Astrocyte of the cerebellum (primary cell): ENCODE measurements at regions not wholly inside any gene's neighbourhood (a gene's known extent, or its start where the extent isn't known, plus 50 kb on each side); places are given as distances from the start of the nearest gene placed in this dataset.

Experiments
- DNase-seq: peaks from one replicate; pipeline ENCODE4 v3.0.0-alpha.2; 2011; ENCODE audit warnings: low read depth
- H3K4me3 ChIP-seq: 2 replicates; pipeline ENCODE4 v1.5.1; 2011; ENCODE audit warnings: mild to moderate bottlenecking, low read depth, low read length, moderate library complexity
- in situ Hi-C: cut with HindIII; loops from 2 replicates; pipeline ENCODE4 v1.10.0; 2017; ENCODE audit warnings: low sequenced_read_pairs
- TF ChIP-seq, protein P1 (sequence below): IDR thresholded peaks from 2 replicates; pipeline ENCODE4 v1.5.1; 2012; ENCODE audit warnings: low read length, low read depth, moderate library complexity, mild to moderate bottlenecking; ENCODE audit errors: missing control alignments

DNA sequence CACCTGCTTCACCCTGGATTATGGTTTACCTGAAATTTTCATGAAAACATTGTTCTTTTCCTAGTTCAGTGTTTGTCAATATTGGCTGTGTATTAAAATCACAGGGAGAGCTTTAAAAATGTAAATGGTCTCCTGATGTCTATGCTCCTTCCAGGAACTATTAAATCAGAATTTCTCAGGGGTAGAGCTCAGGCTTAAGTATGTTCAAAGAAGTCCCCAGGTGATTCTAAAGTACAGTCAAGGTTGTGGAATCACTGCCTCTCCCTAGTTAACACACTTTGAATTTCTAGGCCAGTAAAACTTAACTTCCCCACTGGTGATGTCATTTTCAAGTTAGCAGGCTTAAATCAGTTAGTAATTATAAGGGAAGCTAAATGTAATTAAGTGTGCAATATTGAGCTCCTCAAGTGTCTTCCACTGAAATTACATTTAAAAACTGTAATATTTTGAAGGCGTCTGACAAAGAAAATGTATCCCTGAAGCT lies 150.3 kb upstream of the SLC28A3 start:
- in situ Hi-C loops: no loop called here
- DNase-seq: no peak
- TF ChIP-seq, protein P1, sequence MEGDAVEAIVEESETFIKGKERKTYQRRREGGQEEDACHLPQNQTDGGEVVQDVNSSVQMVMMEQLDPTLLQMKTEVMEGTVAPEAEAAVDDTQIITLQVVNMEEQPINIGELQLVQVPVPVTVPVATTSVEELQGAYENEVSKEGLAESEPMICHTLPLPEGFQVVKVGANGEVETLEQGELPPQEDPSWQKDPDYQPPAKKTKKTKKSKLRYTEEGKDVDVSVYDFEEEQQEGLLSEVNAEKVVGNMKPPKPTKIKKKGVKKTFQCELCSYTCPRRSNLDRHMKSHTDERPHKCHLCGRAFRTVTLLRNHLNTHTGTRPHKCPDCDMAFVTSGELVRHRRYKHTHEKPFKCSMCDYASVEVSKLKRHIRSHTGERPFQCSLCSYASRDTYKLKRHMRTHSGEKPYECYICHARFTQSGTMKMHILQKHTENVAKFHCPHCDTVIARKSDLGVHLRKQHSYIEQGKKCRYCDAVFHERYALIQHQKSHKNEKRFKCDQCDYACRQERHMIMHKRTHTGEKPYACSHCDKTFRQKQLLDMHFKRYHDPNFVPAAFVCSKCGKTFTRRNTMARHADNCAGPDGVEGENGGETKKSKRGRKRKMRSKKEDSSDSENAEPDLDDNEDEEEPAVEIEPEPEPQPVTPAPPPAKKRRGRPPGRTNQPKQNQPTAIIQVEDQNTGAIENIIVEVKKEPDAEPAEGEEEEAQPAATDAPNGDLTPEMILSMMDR: no peak
- H3K4me3 ChIP-seq: no peak overlapping the region

DNA sequence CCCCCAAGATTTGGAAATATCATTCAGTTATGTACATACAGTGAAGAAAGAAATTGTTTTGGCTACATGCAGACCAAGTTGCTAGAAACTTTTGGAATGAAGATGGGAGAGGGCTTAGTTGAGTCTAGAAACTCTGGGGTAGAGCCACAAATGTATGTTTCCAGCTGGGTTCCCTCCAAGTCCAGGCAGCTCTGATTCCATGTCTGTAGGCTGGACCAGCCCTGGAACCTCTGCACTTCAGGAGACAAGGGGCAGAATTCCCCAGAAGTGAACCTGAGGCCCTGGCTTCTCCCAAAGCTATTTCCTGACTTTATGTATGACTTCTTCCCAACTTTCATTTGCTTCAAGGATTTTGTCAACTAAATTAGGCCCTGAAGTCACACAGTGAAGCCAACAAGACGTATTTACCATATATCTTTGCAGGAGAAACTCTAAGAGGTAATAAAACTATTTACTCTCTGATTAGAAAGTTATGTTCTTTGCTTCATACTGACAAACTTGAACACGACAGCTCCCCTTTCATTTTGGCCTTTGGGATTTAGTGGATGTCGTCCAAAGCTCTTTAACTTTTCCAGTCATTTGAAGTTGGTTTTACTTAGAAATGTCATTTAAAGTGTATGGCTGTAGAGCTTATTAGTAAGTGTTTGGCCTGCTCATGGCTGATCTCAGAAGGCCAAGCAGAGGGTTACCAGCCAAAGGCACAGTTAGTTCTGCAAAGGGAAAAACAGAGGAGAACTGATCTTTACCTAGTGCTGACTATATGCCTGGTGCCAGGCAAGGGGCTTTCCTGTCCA lies 152.0 kb upstream of the SLC28A3 start:
- TF ChIP-seq, protein P1: no peak
- no peak overlapping the region for H3K4me3 ChIP-seq
- DNase-seq: no peak
- in situ Hi-C loops: no loop called here

DNA sequence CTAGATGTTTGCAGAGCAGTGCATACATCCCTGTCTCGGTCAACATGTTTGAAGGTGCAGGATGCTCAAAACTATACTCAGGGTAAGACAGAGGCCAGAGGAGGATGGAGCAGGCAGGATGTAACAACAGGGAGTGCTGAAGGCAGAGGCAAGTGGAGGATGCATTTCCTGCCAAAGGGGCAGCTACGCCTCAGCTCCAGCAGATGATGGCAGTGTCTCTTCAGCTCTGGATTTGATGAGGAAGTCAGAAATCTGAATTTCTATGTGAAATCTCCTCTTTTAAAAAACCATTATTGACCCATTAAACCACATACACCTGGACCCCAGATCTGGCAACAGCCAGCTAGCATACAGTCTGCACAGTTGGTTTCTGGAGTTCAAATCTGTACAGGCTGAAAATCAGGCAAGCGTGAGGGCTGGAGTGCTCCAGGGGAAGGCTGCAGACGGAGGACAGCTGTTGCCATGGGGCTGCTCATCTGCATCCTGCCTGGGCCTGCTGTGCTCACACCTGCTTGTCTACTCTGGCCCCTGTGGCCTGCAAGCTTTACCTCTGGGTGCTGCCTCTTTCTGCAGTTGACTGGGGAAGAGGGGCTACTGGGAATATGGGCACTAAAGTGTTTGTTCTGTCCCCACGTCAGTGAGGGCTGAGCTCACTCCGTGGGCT lies 152.9 kb upstream of the SLC28A3 start:
- in situ Hi-C loops: no loop called here
- no peak for DNase-seq
- TF ChIP-seq, protein P1: no peak
- H3K4me3 ChIP-seq: no peak overlapping the region

DNA sequence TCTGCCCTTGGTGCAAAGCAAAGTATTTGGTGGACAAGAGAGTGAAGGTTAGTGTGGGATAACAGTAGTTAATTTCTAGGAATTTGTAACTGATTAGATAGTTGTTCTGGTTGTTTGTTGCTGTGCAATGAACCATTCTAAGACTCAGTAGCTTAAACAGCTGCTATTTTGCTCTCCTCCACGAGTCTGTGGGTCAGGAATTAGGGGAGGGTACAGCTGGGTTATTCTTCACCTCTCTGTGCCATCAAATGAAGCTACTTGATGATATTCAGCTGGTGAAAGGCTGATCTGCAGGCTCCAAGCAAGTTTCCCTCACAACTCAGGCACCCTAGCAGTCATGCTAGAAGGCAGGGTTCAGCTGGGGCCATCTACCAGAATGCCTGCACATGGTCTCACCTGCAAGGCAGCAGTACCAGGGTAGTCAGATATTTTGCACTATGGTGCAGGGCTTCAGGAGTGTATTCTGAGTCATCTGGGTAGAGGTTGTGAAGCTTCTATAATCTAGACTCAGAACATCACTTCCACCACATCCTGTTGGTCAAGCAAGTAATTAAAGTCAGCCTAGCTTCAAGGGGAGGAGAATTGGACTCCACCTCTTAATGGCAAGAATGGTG lies 159.5 kb upstream of the SLC28A3 start:
- in situ Hi-C loops: no loop called here
- DNase-seq: no peak
- H3K4me3 ChIP-seq: no peak overlapping the region
- TF ChIP-seq, protein P1: no peak

DNA sequence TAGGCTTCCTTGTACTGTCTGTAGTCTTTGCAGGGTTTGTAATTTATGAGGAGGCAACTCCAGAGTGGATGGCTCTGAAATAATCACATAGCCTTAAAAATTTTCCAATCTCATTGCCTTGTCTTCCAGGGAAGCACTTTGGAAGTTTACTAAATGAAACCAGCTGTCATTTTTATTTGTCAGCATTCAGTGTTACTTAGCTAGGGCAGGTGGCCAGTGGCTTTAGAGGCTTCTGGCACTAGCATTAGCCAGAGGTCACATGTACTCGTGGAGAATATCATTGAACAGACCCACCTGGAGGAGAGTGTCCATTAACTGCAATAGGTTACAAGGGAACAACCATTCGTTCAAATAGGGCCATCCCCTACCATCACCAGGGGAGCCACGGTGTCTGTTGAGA lies 160.3 kb upstream of the SLC28A3 start:
- H3K4me3 ChIP-seq: no peak overlapping the region
- TF ChIP-seq, protein P1: no peak
- DNase-seq: no peak
- in situ Hi-C loops: no loop called here

DNA sequence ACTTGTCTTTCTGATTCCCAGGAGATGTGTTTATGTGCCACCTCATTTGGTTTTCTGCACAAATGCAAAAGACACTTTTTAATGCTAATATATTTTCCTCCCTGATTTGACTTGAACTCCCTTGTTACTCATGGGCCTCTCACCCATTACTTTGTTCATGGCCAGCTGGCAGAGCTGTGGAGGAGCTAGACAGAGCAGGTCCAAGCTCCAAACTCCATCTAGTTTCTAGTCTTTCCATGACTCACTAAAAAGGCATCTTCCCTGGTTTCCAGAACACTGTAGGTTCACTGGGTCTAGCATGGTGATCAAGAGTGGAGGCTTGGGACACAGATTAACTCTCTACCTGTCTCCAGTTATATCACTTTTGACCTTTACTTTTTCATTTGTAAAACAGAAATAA lies 161.0 kb upstream of the SLC28A3 start:
- no peak overlapping the region for H3K4me3 ChIP-seq
- DNase-seq: no peak
- in situ Hi-C loops: no loop called here
- TF ChIP-seq, protein P1: no peak
